ENCODE measurements at regions not wholly inside any gene's neighbourhood (a gene's known extent, or its start where the extent isn't known, plus 50 kb on each side); places are given as distances from the start of the nearest gene placed in this dataset.

- Histone ChIP-seq H3K9me3 (no peaks in the 10 kb centered on the region), H3K36me3 (no peaks in the 10 kb centered on the region), H3K27ac (no peak overlapping the region), H3K4me1 (no peaks in the 10 kb centered on the region), H3K4me3 (no peak overlapping the region), H3K27me3 (no peaks in the 10 kb centered on the region)
- TF ChIP-seq CTCF (IDR thresholded peaks at IDR 0.05) = no peak
- no peak for DNase-seq (ENCODE audit: low spot score in 2 of 2)
- intact Hi-C loops (cut with DNase I) = no loop called here
Observed at GRCh38 chr13:104785952-104786351, 1719.7 kb upstream of the SLC10A2 start.

GRCh38 chr13:104784891-104785290 lies 1718.7 kb upstream of the SLC10A2 start:
- Histone ChIP-seq H3K9me3 (no peaks in the 10 kb centered on the region), H3K27ac (no peak overlapping the region), H3K36me3 (no peaks in the 10 kb centered on the region), H3K4me3 (no peak overlapping the region), H3K4me1 (no peaks in the 10 kb centered on the region), H3K27me3 (no peaks in the 10 kb centered on the region)
- TF ChIP-seq CTCF (IDR thresholded peaks at IDR 0.05) = no peak
- intact Hi-C loops (cut with DNase I) = no loop called here
- DNase-seq (ENCODE audit: low spot score in 2 of 2) = no peak

GRCh38 chr13:104782741-104783140 lies 1716.5 kb upstream of the SLC10A2 start:
- no peak overlapping the region for H3K4me3 ChIP-seq
- no peaks in the 10 kb centered on the region for H3K27me3 ChIP-seq
- no peaks in the 10 kb centered on the region for H3K36me3 ChIP-seq
- H3K4me1 ChIP-seq = no peaks in the 10 kb centered on the region
- intact Hi-C loops (cut with DNase I) = no loop called here
- no peak for DNase-seq (ENCODE audit: low spot score in 2 of 2)
- no peaks in the 10 kb centered on the region for H3K9me3 ChIP-seq
- no peak for TF ChIP-seq CTCF (IDR thresholded peaks at IDR 0.05)
- H3K27ac ChIP-seq = no peak overlapping the region

GRCh38 chr13:104779311-104779993 lies 1713.2 kb upstream of the SLC10A2 start:
- intact Hi-C loops (cut with DNase I) = loop anchor here (10.0 kb wide), 1 partner anchor 1755 kb away; the partner anchor contains the start of gene EFNB2
- H3K27me3 ChIP-seq = no peaks in the 10 kb centered on the region
- no peak overlapping the region for H3K4me3 ChIP-seq
- no peaks in the 10 kb centered on the region for H3K9me3 ChIP-seq
- H3K27ac ChIP-seq = no peak overlapping the region
- no peaks in the 10 kb centered on the region for H3K36me3 ChIP-seq
- no peaks in the 10 kb centered on the region for H3K4me1 ChIP-seq
- DNase-seq (ENCODE audit: low spot score in 2 of 2) = no peak
- no peak for TF ChIP-seq CTCF (IDR thresholded peaks at IDR 0.05)

- Histone ChIP-seq H3K27me3 (no peaks in the 10 kb centered on the region), H3K4me1 (no peaks in the 10 kb centered on the region), H3K36me3 (no peaks in the 10 kb centered on the region), H3K4me3 (no peak overlapping the region), H3K9me3 (no peaks in the 10 kb centered on the region), H3K27ac (no peak overlapping the region)
- no peak for DNase-seq (ENCODE audit: low spot score in 2 of 2)
- intact Hi-C loops (cut with DNase I) = loop anchor here (10.0 kb wide), 1 partner anchor 1761 kb away; the partner anchor contains the start of gene EFNB2
- peak; percentile 16 to 42 (median 31) for TF ChIP-seq CTCF (IDR thresholded peaks at IDR 0.05)
Observed at GRCh38 chr13:104773775-104774174, 1707.6 kb upstream of the SLC10A2 start.

All from ascending aorta (tissue), 2 donors.